ENCODE measurements at regions not wholly inside any gene's neighbourhood (a gene's known extent, or its start where the extent isn't known, plus 50 kb on each side); places are given as distances from the start of the nearest gene placed in this dataset.
A peak's percentile ranks its signal among the peaks of the same experiment; 100 is the strongest.
"Not testable (repeated sequence)": the region's sequence is repeated elsewhere in the genome, so short reads cannot be mapped to it uniquely, and the experiment has no call there.

DNA sequence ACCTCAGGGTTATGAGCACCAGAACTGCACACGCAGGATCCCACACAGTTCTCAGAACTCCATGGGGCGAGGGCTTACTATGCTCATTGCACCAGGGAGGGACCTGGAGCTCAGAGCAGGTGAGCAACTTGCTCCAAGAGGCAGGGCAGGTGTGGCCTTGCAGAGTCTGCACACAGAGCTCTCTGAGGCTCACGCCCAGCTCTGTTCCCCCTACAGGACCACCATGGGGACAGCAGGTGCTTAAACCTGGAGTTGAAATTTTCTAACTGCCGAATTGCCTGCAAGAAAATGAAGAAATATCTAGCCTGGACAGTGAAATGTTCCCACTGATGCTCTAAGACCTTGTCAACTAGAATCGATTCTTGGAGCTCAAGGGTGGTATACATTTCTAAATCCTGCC, 49.9 kb upstream of the MSMB start:
- DNase-seq: not testable (repeated sequence)

DNA sequence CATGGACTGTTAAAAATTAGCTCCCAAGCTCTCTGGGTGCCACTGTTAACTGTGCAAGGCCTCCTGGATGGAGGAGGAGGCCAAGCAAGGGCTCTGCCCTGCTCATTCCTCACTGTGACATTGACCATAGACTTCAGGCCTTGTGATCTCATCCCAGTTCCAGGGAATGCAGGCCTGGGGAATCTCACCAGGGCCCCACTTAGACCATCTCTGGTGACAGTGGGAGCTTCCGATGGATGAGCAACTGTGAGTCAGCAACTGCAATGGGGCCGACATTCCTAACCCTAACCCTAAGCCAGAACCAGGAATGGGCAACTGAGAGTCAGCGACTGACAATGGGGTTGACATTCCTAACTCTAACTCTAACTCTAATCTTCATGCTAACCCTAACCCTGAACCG, 50.4 kb upstream of the MSMB start:
- DNase-seq: no peak

DNA sequence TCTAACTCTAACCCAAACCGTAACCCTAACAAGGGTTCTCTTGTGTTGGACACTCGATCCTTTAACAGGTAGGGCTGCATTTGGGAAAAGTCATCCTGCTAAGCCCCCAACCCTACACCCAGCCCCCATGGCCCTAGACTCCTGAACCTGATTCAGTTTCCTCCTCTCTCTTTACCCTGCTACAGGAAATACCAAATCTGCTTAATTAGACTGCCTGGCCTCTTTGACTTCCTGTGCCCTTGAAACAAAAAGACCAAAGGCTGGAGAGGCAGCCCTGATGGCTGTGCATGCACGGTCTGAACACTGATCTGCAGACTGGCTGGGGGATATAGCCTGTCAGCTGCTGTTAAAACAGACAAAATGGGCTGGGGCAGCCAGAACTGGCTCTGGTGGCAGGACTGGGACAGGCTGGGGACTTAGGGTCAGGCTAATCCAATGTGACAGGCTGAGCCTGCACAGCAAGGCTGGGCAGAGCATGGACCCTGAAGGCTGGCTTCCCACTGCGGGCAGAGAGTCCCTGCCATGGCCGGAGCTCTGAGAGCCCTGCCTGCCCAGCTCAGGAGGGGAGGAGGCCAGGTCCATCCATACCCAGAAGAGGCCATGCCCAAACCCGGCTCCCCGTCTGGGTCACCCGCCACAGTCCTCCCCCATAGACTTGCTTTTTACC, 51.0 kb upstream of the MSMB start:
- DNase-seq: no peak

DNA sequence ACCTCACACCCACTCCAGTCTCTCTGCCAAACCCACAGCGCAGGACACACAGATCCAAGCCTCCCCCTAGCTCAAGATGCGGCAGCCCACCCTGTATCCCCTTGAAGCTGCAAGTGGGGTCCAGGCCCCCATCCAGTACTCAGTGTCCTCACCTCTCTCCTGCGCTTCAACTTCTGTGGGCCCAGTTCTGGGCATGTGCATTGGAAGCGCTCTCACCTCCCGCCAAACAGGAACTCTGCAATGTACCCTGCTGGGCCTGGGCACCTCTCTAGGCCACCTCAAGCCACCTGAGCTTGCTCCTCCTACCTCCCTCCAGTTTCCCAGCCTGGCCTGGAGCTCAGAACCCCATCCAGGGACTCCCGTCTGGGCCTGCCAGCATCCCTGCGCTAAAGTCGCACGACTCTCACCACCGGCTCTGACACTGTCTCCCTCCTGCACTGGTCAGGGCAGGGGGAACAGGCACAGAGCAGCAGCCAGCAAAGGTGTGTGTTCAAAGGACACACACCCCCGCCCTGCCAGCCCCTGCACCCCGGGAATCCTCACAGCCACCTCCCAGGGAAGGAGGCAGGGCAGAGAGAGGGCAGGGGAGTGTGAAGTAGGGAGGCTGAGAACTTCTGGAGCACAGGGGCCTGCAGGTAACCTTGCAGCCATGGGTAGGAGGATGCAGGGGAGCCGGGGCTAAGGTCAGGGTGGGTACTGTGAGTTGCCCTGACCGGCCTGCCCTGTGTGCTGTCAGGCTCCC, 51.7 kb upstream of the MSMB start:
- DNase-seq: no peak

DNA sequence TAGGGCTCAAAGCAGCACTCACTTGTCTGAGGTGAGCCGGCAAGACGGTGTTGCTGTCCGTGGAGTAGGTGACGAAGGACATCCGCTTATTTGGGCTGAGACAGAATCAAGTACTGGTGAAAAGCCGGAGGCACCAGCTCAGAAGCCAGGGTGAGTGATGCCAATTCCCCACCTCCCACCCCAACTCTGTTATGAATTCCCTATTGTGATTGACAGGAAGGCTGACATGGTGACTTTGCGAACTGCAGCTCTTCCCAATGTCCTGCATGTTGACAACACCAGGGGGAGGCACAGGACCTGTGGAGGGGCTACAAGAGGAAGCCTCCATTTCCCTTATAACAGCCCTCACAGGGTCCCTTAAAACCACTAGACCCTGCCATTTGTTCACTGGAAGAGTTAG, 52.3 kb upstream of the MSMB start:
- DNase-seq: no peak

DNA sequence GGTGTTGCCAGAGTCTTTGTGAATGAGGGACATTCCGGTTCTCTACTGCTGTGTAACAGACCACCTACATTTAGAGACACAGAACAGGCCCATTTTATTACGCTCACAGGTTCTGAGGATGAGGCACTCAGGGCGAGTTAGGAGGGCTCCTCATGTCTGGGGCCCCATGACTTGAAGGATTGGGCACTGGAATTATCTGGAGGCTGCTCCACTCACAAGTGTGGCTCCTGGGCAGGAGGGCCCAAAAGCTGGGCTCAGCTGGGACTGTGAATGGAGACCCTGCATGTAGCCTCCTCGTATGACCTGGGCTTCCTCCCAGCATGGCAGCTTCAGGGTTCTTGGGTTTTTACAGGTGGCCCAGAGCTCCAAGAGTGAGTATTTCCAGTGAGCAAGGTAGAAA, 52.9 kb upstream of the MSMB start:
- not testable (repeated sequence) for DNase-seq

DNA sequence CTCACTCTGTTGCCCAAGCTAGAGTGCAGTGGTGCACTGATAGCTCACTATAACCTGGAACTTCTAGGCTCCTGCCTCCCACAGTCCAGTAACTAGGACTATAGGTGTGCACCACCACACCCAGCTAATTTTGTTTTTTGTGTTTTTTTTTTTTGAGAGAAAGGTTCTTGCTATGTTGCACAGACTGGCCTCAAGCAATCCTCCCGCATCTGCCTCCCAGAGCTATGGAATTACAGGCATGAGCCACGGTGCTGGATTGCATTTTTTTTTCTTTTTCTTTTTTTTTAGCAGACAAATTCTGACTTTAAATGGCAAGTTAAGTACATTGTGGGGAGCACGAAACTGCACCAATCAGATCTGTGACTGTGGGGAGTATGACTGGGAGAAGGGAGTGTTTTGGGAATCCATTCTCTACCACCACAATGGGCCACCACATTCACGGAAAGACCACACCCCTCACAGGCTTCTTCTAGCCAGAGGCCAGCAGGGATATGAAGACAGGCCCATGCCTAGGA, 58.1 kb upstream of the MSMB start:
- no peak for DNase-seq

DNA sequence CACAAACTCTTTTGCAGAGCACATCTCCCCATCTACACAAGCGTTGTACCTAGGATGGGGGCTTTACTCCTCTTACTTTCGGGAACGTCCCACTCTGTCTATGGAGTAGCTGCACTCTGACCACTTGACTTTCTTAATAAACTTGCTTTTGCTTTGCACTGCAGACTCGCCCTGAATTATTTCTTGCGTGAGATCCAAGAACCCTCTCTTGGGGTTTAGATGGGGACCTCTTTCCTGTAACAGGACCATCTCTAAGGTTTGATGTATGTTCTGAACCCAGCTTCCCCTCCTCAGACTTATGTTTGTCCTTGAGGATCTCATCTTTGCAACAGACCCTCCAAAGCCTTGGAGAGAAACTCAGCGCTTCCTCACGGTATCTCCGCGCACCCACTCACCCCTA, 59.3 kb upstream of the MSMB start:
- not testable (repeated sequence) for DNase-seq

DNA sequence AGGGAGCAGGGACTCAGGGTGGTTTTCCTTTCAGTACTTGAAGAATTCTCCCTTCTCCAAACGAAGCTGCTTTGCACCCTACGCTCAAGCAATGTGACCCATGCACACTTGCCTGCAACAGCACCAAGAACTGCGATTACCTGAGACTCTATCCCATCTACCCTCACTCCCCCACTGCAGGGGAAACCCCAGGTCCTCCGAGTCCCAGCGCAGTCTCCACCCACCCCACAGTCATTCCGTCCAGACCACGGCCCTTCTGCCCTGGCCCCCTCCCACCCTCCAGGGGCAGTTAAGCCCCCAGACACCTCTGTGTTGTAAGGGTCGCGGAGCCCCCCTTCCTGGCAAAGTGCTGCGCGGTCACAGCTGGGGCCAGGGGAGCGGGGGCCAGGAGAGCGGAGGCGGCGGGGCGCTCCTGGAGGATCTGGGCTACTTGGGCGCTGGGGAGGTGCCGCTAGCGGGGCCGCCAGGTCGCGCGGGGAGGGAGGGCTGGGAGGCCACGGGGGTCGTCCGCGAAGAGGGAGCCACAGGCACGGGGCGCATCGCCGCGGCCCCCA, 59.9 kb upstream of the MSMB start:
- DNase-seq: not testable (repeated sequence)

DNA sequence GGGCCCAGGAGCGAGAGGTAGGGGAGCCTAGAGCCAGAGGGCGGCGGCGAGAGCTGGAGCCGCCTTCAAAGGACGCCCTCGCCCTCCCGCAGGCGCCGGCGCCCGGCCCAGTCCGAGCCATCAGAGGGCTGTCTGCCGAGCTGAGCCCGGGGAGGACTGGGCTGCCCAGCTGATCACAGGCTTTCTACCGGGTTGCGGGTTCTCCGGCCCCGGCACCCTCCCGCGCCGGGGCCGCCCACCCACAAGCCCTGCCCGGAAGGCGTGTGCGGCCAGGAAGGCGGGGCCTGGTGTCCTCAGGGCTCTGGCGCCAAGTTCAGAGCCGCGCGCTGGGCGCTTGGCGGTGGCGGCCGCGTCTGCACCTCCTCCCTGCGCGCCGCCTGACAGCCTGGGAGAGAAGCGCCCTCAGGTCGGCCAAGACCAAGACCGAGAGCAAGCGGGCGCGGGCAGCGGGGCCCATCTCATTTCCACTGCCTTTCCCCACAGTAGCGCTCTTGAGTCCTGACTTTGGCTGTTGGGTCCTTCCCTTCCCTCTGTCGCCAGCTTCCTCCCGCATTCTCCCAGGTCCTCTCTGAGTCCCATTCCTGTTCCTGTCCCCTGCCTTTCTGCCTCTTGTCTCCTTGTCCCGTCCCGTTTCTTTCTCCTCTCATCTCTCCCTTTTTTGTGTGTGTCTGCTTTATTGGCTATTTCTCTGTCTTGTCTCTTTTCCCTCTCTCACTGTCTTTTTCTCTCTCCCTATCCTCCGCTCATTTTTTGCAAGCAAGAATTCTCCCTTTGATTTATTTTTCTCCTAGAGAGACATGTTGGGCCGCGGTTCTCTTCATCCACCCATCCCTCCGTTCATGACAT, 60.6 kb upstream of the MSMB start:
- DNase-seq: peak; percentile 55

DNA sequence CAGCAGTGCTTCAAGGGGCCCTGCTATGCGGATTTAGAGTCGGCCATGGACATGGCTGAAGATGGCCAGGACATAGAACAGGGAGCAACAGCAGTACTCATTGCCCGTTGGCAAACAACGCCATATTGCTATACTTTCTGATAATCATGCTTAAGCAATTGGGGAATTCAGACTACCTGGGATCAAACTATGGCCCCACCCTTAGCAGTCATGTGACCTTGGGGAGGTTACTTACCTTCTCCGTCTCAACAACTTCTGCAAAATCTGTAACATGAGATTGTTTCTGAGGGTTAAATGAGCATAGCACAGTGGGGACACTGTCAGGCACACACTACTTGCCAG, 62.1 kb upstream of the MSMB start:
- DNase-seq: not testable (repeated sequence)

DNA sequence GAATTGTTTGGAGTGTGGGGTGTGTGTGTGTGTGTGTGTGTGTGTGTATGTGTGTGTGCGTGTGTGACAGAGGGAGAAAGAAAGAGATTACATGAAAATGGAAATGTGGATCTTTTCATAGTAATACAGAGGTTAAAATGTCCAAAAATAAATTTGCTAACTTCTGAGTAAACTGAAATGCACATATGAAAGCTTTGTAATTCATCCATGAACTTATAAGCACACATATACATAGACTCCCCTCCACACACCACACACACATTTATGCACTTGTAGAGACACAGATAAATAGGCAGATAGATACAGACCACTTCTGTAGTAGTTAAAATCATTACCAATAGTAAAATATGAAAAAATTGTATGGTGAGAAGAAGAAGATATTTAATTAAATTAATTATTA, 108.2 kb upstream of the MSMB start:
- not testable (repeated sequence) for DNase-seq

DNA sequence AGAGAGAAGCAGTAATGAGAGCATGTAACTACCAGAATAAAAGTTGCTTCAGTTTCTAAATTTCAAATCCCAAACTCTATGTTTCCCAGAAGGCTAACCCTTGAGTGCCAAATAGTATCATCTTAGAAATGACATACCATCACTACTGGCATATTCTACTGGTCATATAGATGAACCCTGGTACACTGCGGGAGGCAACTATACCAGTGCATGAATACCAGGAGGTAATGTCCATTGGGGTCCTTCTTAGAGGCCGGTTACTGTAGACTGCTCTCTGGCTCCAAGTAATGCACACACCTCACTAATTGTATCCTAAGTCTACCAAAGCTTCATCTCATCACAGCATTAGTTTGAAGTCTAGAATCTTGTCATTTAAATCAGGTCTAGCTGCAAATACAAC, 108.6 kb upstream of the MSMB start:
- not testable (repeated sequence) for DNase-seq

DNA sequence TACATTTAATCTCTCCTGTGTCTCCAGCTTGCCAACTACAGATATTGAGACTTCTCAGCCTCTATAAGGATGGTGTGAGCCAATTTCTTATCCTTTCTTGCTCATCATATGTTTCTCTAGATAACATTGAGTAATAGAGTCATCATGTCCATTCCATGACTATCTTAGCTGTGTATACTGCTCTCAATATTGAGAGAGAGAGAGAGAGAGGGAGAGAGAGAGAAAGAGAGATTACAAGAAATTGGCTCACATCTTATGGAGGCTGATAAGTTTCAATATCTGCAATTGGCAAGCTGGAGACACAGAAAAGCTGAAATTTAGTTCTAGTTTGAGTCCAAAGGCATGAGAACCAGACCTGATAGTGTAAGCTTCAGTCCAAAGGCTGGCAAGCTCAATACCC, 110.8 kb upstream of the MSMB start:
- DNase-seq: not testable (repeated sequence)

DNA sequence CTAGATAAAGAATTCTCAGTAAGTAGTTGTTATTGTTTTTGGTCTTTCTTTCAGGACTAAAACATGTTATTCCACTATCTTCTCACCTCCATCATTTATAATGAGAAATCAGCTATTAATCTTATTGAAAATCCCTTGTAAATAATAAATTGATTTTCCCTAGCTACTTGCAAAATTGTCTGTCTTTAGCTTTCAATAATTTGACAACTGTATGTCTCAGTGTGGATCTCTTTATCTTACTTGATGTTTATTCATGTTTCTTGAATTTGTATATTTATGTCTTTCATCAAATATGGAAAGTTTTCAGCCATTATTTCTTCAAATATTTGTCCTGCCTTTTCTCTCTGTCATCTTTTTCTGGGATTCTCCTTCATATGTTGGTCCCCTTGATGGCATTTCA, 117.1 kb upstream of the ANTXRL start:
- no peak for DNase-seq

DNA sequence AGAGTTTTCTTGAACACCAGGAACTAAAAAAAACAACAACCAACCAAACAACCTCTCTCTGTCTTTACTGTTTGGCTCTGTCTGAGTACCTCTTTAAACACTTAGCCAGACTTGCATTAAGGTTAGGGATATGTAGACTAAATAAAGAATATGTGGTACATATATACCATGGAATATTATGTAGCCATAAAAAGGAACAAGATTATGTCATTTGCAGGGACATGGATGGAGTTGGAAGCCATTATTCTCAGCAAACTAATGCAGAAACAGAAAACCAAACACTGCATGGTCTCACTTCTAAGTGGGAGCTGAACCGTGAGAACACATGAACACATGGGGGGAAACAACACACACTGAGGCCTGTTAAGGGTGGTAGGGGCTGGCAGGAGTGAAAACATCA, 116.0 kb upstream of the ANTXRL start:
- DNase-seq: no peak

DNA sequence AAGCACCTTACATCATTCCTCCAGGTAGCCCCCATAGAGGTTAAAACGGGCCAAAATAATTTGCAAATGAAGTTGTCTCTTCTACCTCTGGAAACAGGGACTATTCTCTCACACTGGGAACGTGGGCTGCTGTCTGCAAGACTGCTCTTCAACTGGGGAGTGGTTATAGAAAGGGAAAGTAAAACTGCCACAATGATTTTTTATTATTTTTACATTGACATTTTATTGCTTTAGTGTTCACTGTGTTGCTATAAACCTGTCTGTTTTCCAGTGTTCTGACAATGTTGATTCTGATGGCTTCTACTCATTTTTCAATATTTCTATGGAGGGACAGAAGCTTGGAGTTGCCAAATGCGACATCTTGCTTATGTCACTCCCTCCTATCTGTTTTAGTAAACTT, 115.1 kb upstream of the ANTXRL start:
- no peak for DNase-seq

DNA sequence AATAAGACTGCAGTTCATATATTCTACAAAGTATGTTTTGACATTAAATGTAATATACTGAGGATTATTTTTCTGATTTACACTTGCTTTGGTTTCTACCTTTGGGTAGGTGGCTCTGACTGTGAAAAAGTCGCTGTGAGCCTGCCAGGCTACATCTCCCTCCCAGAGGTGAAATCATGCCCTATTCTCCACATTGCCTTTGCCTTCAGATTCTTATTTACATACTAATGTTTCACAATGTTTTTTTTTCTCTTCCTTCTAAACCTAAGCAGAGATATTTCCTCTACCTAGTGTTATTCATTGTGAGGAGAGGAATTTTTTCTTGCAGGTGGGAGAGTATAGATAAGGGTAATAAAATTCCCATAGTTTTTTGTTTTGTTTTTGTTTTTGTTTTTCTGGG, 111.5 kb upstream of the ANTXRL start:
- DNase-seq: no peak

DNA sequence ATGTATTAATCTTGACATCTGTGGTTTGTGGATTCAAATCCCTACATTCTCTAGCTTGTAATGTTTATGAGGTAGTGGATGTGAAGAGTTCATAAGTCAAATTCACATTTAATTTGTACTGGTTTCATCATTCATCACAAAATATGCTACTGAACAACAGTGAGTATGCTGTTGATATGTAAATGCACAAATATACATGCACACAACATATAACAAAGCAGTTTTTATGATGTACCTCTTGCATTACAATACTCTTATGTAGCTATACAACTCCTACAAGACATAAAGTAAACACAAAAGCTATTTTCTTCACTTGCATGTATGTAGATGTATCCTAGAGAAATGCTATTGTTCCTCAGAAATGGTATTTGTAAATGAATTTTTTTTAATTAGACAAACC, 111.0 kb upstream of the ANTXRL start:
- DNase-seq: no peak

DNA sequence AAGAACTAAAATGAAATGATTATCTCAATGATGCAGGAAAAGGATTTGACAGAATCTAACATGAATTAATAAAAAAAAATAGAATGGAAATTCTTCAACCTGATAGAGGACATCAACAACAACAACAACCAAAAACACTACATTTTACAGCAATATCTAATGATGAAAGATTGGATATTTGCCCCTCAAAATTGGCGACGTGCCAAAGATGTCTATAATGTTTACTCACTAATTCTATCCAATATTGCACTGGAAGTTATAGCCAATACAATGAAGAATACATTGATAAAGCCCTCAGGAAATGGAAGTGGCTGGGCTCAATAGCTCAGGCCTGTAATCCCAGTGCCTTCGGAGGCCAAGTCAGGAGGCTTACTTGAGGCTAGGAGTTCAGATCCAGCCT, 99.4 kb upstream of the ANTXRL start:
- not testable (repeated sequence) for DNase-seq

DNA sequence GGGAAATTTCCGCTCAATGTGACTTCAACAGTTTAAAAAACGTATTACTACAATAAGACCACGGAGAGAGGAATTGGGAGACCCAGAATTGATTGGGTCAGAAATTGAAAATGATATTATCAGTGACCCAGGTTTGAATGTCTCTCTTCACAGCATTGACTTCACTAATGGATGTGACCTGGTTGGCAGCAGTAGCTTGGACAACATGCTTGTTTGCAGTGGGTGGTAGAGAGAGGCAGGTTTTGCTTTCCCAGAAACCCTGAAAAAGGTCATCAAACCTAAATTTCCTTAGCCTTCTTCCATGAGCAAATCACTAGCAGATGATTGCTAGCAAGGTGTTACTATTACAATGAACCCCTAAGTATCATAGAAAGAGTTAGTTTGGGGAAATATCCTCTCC, 89.7 kb upstream of the ANTXRL start:
- no peak for DNase-seq

DNA sequence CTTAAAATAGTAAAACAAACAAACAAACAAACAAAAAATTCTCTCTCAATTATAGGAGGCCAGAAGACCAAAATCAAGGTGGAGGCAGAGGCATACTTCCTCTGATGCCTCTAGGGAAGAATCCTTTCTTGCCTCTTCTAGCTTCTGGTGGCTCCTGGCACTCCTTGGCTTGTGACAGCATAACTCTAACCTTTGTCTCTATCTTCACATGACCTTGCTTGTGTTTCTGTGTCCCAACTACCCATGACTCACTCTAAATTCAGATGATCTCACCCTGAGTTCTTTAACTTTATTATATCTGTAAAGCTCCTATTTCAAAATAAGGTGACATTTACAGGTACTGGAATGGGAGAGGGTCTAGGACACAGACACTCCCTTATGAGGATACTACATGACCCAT, 88.3 kb upstream of the ANTXRL start:
- DNase-seq: no peak

DNA sequence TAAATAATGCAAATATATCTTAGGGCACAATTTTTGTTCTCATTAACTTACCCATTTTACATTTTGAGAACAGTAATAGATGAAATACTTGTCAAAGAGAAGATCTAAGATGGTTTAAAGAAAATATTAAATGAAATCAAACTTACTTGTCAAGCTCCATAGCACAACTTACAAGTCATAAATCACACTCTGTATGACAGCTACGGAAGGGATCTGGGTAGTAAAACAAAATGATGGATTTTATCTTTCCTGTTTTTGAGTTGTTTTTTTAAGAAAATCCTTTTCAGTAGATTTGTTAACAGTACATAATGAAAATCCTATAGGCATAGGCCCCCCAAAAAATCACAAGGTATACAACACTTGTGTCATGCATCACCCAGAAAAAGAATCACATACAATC, 84.4 kb upstream of the ANTXRL start:
- DNase-seq: not testable (repeated sequence)

Measured in NCI-H226 (cell line).